H1 (cell line): ENCODE measurements at regions not wholly inside any gene's neighbourhood (a gene's known extent, or its start where the extent isn't known, plus 50 kb on each side); places are given as distances from the start of the nearest gene placed in this dataset.

ENCODE experiments used
- CTCF ChIA-PET: fragments of 300-600 bp; sonication (Branson Sonifier 250); formaldehyde crosslinking; loops from one replicate; lab custom pipeline; 2021; ENCODE audit not compliant: partially characterized antibody; lab: Charles Lee
- POLR2A ChIA-PET: fragments of 300-600 bp; sonication (Branson Sonifier 250); formaldehyde crosslinking; loops from one replicate; lab custom pipeline; 2021; ENCODE audit warnings: inconsistent platforms; ENCODE audit not compliant: partially characterized antibody; lab: Charles Lee
- DNase-seq, 2 experiments: peaks; one replicate each; pipeline versions ENCODE4 v3.0.0 to v3.0.0-alpha.2; 2010 to 2022; ENCODE audit warnings: low spot score in 2 of 2, low read depth in 1 of 2, mixed read lengths in 1 of 2
- FAIRE-seq: peaks from 2 replicates; lab custom pipeline; 2011; peaks lifted over from hg19 to GRCh38; lab: Jason Lieb, UNC
- H2AFZ ChIP-seq: 2 replicates; pipeline ENCODE4 v1.8.1; 2012; ENCODE audit warnings: low read length, inconsistent platforms
- H2AK5ac ChIP-seq: 2 replicates; pipeline ENCODE4 v1.6.1; 2013; ENCODE audit warnings: low read depth, low read length
- H2BK120ac ChIP-seq: replicated peaks from 2 replicates; pipeline ENCODE3; 2013; ENCODE audit warnings: low read depth, low read length, inconsistent platforms
- H2BK12ac ChIP-seq: 2 replicates; pipeline ENCODE4 v1.6.1; 2013; ENCODE audit warnings: low read depth, low read length
- H2BK15ac ChIP-seq: 2 replicates; pipeline ENCODE4 v1.6.1; 2013; ENCODE audit warnings: low read length
- H2BK20ac ChIP-seq: 2 replicates; pipeline ENCODE4 v1.6.1; 2013; ENCODE audit warnings: low read length
- H2BK5ac ChIP-seq: 2 replicates; pipeline ENCODE4 v1.6.1; 2013; ENCODE audit warnings: low read depth, low read length
- H3K14ac ChIP-seq: 2 replicates; pipeline ENCODE4 v1.6.1; 2013; ENCODE audit warnings: inconsistent platforms; ENCODE audit not compliant: insufficient read length
- H3K18ac ChIP-seq: 2 replicates; pipeline ENCODE4 v1.6.1; 2013; ENCODE audit warnings: low read length; ENCODE audit errors: extremely low read depth
- H3K23ac ChIP-seq: 2 replicates; pipeline ENCODE4 v1.6.1; 2013; ENCODE audit warnings: inconsistent platforms; ENCODE audit not compliant: insufficient read length
- H3K23me2 ChIP-seq: 2 replicates; pipeline ENCODE4 v1.6.1; 2013; ENCODE audit warnings: low read depth, low read length
- H3K27ac ChIP-seq: 2 replicates; pipeline ENCODE4 v1.6.1; 2011; ENCODE audit warnings: low read depth, low read length, inconsistent platforms
- H3K27me3 ChIP-seq, 4 experiments: replicated peaks in 1 of 4; 1 replicate in 1 of 4; 2 replicates in 3 of 4; pipeline versions ENCODE4 v1.6.1 to v1.8.1; 2011 to 2013; ENCODE audit warnings: low read length in 3 of 4, mild to moderate bottlenecking in 3 of 4, inconsistent platforms in 2 of 4, mixed read lengths in 2 of 4, moderate library complexity in 1 of 4; ENCODE audit not compliant: control insufficient read depth in 3 of 4, insufficient read depth in 3 of 4; ENCODE audit errors: extremely low read depth in 1 of 4
- H3K36me3 ChIP-seq, 4 experiments: 2 replicates each; pipeline versions ENCODE4 v1.6.1 to v1.8.1; 2011 to 2013; ENCODE audit warnings: mild to moderate bottlenecking in 4 of 4, low read length in 3 of 4, moderate library complexity in 2 of 4, control low read depth in 1 of 4, inconsistent platforms in 1 of 4; ENCODE audit not compliant: insufficient read depth in 4 of 4, control insufficient read depth in 2 of 4
- H3K4ac ChIP-seq: replicated peaks from 2 replicates; pipeline ENCODE3; 2013; ENCODE audit warnings: low read length, low read depth, mixed read lengths, inconsistent platforms; ENCODE audit not compliant: insufficient read length
- H3K4me1 ChIP-seq, 4 experiments: replicated peaks in 1 of 4; 1 replicate in 1 of 4; 2 replicates in 3 of 4; pipeline versions ENCODE4 v1.6.1 to v1.8.1; 2011 to 2013; ENCODE audit warnings: low read length in 3 of 4, inconsistent platforms in 2 of 4, mixed read lengths in 1 of 4; ENCODE audit not compliant: insufficient read depth in 4 of 4, control insufficient read depth in 3 of 4
- H3K4me2 ChIP-seq, 2 experiments: 2 replicates each; pipeline versions ENCODE4 v1.6.1 to v1.8.1; 2011 to 2013; ENCODE audit warnings: low read depth in 2 of 2, low read length in 2 of 2, control low read depth in 1 of 2, inconsistent platforms in 1 of 2, mild to moderate bottlenecking in 1 of 2; ENCODE audit not compliant: insufficient read depth in 1 of 2
- H3K4me3 ChIP-seq, 4 experiments: fragments of 200-600, 300-600 bp in 1 of 4; sonication (generic), shearing (Covaris generic), sonication (Bioruptor Twin) in 1 of 4; 2 replicates each; pipeline versions ENCODE4 v1.5.1 to v1.8.1; 2011 to 2016; ENCODE audit warnings: low read length in 4 of 4, low read depth in 3 of 4, control low read depth in 2 of 4, inconsistent platforms in 2 of 4, mild to moderate bottlenecking in 2 of 4, mixed read lengths in 1 of 4, moderate library complexity in 1 of 4; ENCODE audit not compliant: insufficient read depth in 2 of 4; ENCODE audit errors: extremely low read depth in 1 of 4
- H3K56ac ChIP-seq: replicated peaks from 2 replicates; pipeline ENCODE3; 2013; ENCODE audit warnings: low read depth, mild to moderate bottlenecking, mixed read lengths, low read length, inconsistent platforms; ENCODE audit not compliant: insufficient read length
- H3K79me1 ChIP-seq: 2 replicates; pipeline ENCODE4 v1.6.1; 2013; ENCODE audit warnings: low read depth, low read length, control low read depth
- H3K79me2 ChIP-seq, 2 experiments: 2 replicates each; pipeline versions ENCODE4 v1.6.1 to v1.8.1; 2012 to 2013; ENCODE audit warnings: low read length in 2 of 2, mild to moderate bottlenecking in 2 of 2, inconsistent platforms in 1 of 2; ENCODE audit not compliant: insufficient read depth in 2 of 2, control insufficient read depth in 1 of 2
- H3K9ac ChIP-seq, 4 experiments: replicated peaks in 1 of 4; 1 replicate in 1 of 4; 2 replicates in 3 of 4; pipeline versions ENCODE4 v1.6.1 to v1.8.1; 2011 to 2013; ENCODE audit warnings: low read depth in 3 of 4, low read length in 3 of 4, control low read depth in 2 of 4, mild to moderate bottlenecking in 2 of 4, moderate library complexity in 2 of 4, inconsistent platforms in 1 of 4; ENCODE audit errors: extremely low read depth in 1 of 4
- H3K9me3 ChIP-seq, 2 experiments: 2 replicates each; pipeline versions ENCODE4 v1.6.1 to v1.8.1; 2012 to 2013; ENCODE audit warnings: mild to moderate bottlenecking in 2 of 2, moderate library complexity in 2 of 2, control low read depth in 1 of 2, inconsistent platforms in 1 of 2, low read depth in 1 of 2, low read length in 1 of 2, mixed read lengths in 1 of 2; ENCODE audit not compliant: insufficient read depth in 2 of 2
- H4K20me1 ChIP-seq, 2 experiments: replicated peaks in 1 of 2; 2 replicates each; pipeline versions ENCODE3 to v1.8.1; 2011 to 2013; ENCODE audit warnings: inconsistent platforms in 2 of 2, low read length in 2 of 2, mild to moderate bottlenecking in 1 of 2; ENCODE audit not compliant: insufficient read depth in 2 of 2, control insufficient read depth in 1 of 2
- H4K5ac ChIP-seq: 2 replicates; pipeline ENCODE4 v1.6.1; 2013; ENCODE audit warnings: low read length, low read depth, mixed read lengths, inconsistent platforms; ENCODE audit not compliant: insufficient read length
- H4K8ac ChIP-seq: 2 replicates; pipeline ENCODE4 v1.8.0; 2013; ENCODE audit warnings: mild to moderate bottlenecking, moderate library complexity, low read length, inconsistent platforms; ENCODE audit not compliant: insufficient read depth; ENCODE audit errors: extremely low read depth
- H4K91ac ChIP-seq: replicated peaks from 2 replicates; pipeline ENCODE3; 2013; ENCODE audit warnings: low read length, mixed read lengths, inconsistent platforms; ENCODE audit not compliant: insufficient read length
- ASH2L ChIP-seq: fragments of 200-600, 300-600 bp; sonication (generic); IDR thresholded peaks from one replicate; pipeline ENCODE4 v1.7.1; 2017; ENCODE audit warnings: low read length
- BRCA1 ChIP-seq: IDR thresholded peaks from 2 replicates; pipeline ENCODE4 v1.6.1; 2012; ENCODE audit warnings: low read depth, low read length, improper control_type of control experiment
- CHD1 ChIP-seq: IDR thresholded peaks from 2 replicates; pipeline ENCODE4 v1.6.1; 2012; ENCODE audit warnings: low read depth, low read length, improper control_type of control experiment
- CHD2 ChIP-seq: IDR thresholded peaks from 2 replicates; pipeline ENCODE4 v1.6.1; 2012; ENCODE audit warnings: low read length, improper control_type of control experiment
- GTF2F1 ChIP-seq: IDR thresholded peaks from 2 replicates; pipeline ENCODE4 v1.6.1; 2012; ENCODE audit warnings: low read depth, low read length, improper control_type of control experiment, borderline replicate concordance
- MAFK ChIP-seq: IDR thresholded peaks from 2 replicates; pipeline ENCODE4 v1.6.1; 2012; ENCODE audit warnings: low read depth, mild to moderate bottlenecking, improper control_type of control experiment, low read length
- NANOG ChIP-seq: IDR thresholded peaks from 2 replicates; pipeline ENCODE4 v1.6.1; 2011; ENCODE audit warnings: low read length, low read depth, mild to moderate bottlenecking, inconsistent platforms; ENCODE audit not compliant: insufficient read depth, poor library complexity, severe bottlenecking
- RNF2 ChIP-seq: fragments of 200-900, 300-1000 bp; sonication (generic); IDR thresholded peaks from 2 replicates; pipeline ENCODE4 v1.7.1; 2016; ENCODE audit warnings: borderline replicate concordance, low read depth, mild to moderate bottlenecking, antibody characterized with exemption, low read length; ENCODE audit not compliant: poor library complexity, severe bottlenecking; ENCODE audit errors: missing control alignments
- RXRA ChIP-seq: IDR thresholded peaks from 2 replicates; pipeline ENCODE4 v1.6.1; 2011; ENCODE audit warnings: low read depth, mild to moderate bottlenecking, low read length, moderate library complexity; ENCODE audit not compliant: insufficient read depth
- SP1 ChIP-seq: IDR thresholded peaks from 2 replicates; pipeline ENCODE4 v1.6.1; 2011; ENCODE audit warnings: low read depth, low read length
- SP2 ChIP-seq: IDR thresholded peaks from 2 replicates; pipeline ENCODE4 v1.6.1; 2012; ENCODE audit warnings: mild to moderate bottlenecking, low read length, inconsistent platforms
- TAF1 ChIP-seq: IDR thresholded peaks from 2 replicates; pipeline ENCODE4 v1.6.1; 2011; ENCODE audit warnings: mild to moderate bottlenecking, low read depth, low read length
- TCF12 ChIP-seq: IDR thresholded peaks from 2 replicates; pipeline ENCODE4 v1.6.1; 2011; ENCODE audit warnings: low read depth, mild to moderate bottlenecking, low read length
- ZNF274 ChIP-seq: IDR thresholded peaks from 2 replicates; pipeline ENCODE4 v1.7.0; 2012; ENCODE audit warnings: low read length, borderline replicate concordance; ENCODE audit errors: extremely low read depth
- WGBS, 2 experiments: shearing (Covaris generic) in 1 of 2; methylation state at CpG; one replicate each; pipeline versions ENCODE4 v1.1.6 to v1.1.7; 2013 to 2015; ENCODE audit warnings: low lambda C conversion rate in 2 of 2, mixed read lengths in 2 of 2, inconsistent platforms in 1 of 2, low coverage in 1 of 2, missing lambda C conversion rate in 1 of 2; ENCODE audit not compliant: insufficient replicate concordance in 2 of 2, insufficient coverage in 1 of 2, insufficient read length in 1 of 2; ENCODE audit errors: extremely low coverage in 1 of 2, missing lambda C conversion rate in 1 of 2; 5-methylcytosine and 5-hydroxymethylcytosine counted together

DNA sequence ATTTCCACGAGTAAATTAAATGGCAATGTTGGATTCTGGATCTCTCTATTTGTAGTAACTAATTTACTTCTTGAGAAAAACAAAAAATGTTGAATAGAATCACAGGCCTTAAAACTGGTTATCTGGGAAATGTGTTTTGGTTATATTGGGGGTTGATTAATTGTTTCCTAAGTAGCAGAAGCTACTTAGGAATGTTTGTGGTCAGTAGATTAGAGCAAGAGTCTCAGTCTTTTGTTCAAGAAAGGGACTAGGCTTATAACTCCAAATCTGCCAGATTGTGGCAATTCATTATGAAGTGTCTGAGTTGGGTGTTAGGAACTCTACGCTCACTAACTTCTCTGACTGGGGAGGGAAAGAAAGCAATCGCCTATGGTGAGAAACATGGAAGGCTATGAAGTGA lies 244.3 kb upstream of the PHYHIPL start:
- ChIA-PET POLR2A (no interaction called here), CTCF (no interaction called here)
- Histone ChIP-seq H3K23me2 (no peaks in the 10 kb centered on the region), H3K27ac (no peak overlapping the region), H3K4me3 (no peak overlapping the region), H3K4me2 (no peak overlapping the region), H2BK120ac (no peak overlapping the region), H2AFZ (no peak overlapping the region), H3K14ac (no peak overlapping the region), H3K27me3 (no peaks in the 10 kb centered on the region), H4K20me1 (no peaks in the 10 kb centered on the region), H4K5ac (no peak overlapping the region), H2BK5ac (no peak overlapping the region), H3K36me3 (no peaks in the 10 kb centered on the region), H3K9me3 (no peaks in the 10 kb centered on the region), H2BK12ac (no peak overlapping the region), H4K8ac (no peak overlapping the region), H3K56ac (no peak overlapping the region), H3K4ac (no peak overlapping the region), H4K91ac (no peak overlapping the region), H3K79me1 (no peaks in the 10 kb centered on the region), H3K23ac (no peak overlapping the region), H3K9ac (no peak overlapping the region), H3K79me2 (no peaks in the 10 kb centered on the region), H2BK20ac (no peak overlapping the region), H3K4me1 (no peaks in the 10 kb centered on the region), H2AK5ac (no peak overlapping the region), H2BK15ac (no peak overlapping the region), H3K18ac (no peak overlapping the region)
- no peak for TF ChIP-seq CHD1
- TF ChIP-seq MAFK: no peak
- TF ChIP-seq NANOG: no peak
- no peak for TF ChIP-seq TCF12
- no peak for TF ChIP-seq RNF2
- TF ChIP-seq BRCA1: no peak
- no peak for TF ChIP-seq RXRA
- TF ChIP-seq TAF1: no peak
- TF ChIP-seq SP1: no peak
- no peak for TF ChIP-seq GTF2F1
- TF ChIP-seq SP2: no peak
- TF ChIP-seq CHD2: no peak
- TF ChIP-seq ASH2L: no peak
- TF ChIP-seq ZNF274: no peak
- FAIRE-seq (no peak), DNase-seq (no peak)
- WGBS, 2 experiments: 93% methylated on average over 3 of the region's 3 CpGs; no CpG with 5 or more reads in 1 of the 2 experiments
